ENCODE measurements at regions not wholly inside any gene's neighbourhood (a gene's known extent, or its start where the extent isn't known, plus 50 kb on each side); places are given as distances from the start of the nearest gene placed in this dataset.
"Not testable (repeated sequence)": the region's sequence is repeated elsewhere in the genome, so short reads cannot be mapped to it uniquely, and the experiment has no call there.

DNA sequence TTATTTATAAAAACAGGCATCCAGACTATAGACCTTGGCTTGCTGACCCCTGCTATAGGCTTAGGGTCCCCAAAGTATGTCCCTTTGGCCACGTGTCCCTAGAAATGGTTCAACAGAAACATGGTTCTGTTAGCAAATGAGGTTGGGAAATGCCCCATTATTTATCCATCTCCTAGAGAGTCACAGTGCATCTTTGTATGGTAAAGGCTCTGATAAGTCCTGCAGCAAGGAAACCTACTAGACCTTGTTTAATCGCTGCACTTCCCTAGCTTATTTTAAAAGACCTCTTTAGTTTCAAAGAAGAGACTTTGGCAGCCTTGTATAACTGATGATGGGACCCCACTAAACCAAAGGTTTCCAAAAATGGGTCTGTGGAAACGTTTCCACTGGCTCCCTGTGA is 471.5 kb downstream of the MED13L start:
- DNase-seq: no peak

GRCh38 chr12:115802767-115803166 is 474.7 kb downstream of the MED13L start:
- DNase-seq: no peak

DNA sequence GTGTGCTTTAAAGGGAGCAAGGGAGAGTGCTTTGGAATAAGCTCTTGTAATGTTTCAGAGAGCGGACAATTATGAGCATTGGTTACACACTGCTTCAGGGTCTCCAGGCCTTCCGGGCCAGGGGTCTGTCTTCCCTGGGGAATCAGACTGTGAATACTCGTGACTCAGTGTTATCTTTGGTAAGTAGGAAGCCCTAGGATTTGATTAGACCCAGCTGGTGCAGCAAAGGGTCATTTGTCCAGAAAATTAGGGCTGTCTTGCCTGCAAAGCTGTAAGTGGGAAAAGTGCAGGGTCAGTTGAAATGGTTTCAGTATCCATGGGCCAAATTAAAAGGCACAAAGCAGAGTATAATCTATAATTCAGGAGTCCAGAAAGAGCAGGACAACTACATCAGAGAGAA is 475.6 kb downstream of the MED13L start:
- no peak for DNase-seq

DNA sequence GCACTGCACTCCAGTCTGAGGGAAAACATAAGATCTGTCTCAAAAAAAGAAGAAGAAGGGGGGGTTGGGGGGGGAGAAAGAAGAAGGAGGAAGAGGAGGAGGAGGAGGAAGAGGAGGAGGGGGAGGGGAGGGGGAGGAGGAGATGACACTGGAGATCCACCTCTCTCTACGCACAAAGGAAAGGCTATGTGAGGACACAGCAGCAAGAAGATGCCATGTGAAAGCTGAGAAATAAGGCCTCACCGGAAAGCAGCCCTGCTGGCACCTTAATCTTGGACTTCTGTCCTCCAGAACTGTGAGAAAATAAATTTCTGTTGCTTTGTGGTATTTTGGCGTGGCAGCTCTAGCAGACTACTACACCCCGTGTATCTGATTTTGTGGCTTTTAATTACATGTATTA is 477.9 kb downstream of the MED13L start:
- DNase-seq: no peak

DNA sequence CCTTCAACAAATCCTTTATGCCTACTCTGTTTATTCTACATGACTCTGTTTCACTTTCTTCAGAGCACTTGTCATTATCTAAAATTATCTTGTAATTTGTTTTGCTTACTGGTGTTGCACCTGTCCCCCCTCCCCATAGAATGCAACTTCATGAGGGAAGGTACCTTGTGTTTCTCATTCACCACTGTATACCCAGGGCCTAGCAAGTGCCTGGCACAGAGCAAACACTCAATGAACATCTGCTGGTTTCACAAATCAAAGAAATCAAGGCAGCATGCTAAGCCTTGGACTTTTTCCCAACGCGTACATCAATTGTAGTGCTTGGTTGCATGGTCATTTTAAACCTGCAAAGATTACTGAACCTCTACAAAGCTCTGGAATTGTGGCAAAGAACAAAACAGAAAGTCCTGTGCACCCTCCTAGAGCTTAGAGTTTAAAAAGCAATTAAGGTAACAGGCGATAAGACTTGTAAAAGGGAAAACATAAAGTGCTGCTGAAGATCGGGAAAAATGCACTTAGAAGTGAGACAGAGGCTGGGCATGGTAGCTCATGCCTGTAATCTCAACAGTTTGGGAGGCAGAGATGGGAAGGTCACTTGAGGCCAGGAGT is 479.1 kb downstream of the MED13L start:
- DNase-seq: no peak

GRCh38 chr12:115794659-115795081 is 482.8 kb downstream of the MED13L start:
- DNase-seq: no peak

- no peak for DNase-seq
Observed at GRCh38 chr12:115791331-115791730, 486.2 kb downstream of the MED13L start.

- no peak for DNase-seq
Observed at GRCh38 chr12:115790526-115790925, 487.0 kb downstream of the MED13L start.

- not testable (repeated sequence) for DNase-seq
Observed at GRCh38 chr12:115786490-115786889, 491.0 kb downstream of the MED13L start.

- DNase-seq: no peak
Observed at GRCh38 chr12:115785548-115785947, 491.9 kb downstream of the MED13L start.

DNA sequence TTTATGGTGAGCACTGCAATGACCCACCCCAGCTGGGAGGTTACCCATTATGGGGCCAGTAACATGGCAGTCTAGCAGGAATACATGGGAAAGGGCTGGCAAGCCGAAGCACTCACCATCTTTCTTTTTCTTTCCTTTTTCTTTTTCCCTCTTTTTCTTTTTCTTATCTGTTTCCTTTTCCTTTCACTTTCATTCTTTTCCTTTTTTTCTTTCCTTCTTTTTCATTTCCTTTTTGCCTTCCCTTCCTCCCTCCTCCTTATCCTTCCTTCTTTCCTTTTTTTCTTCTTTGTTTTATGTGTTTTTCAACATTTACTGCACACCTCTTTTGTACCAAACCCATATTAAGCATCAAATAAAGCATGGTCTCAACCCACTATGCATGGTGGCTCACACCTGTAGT is 501.1 kb downstream of the MED13L start:
- DNase-seq: no peak

- no peak for DNase-seq
Observed at GRCh38 chr12:115774148-115774895, 503.2 kb downstream of the MED13L start.

DNA sequence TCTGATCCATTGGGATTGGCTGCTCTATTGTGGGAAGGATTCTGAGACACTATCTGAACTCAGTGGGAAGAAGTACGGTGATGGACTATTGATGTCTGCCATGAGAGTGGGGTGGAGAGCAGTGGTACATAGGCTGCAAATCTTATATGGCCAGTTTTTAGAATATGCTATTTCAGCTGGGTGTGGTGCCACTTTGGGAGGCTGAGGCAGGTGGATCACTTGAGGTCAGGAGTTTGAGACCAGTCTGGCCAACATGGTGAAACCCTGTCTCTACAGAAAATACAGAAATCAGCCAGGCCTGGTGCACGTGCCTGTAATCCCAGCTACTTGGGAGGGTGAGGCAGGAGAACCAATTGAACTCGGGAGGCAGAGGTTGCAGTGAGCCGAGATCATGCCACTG is 505.9 kb downstream of the MED13L start:
- no peak for DNase-seq

- DNase-seq: no peak
Observed at GRCh38 chr12:115771065-115771464, 506.4 kb downstream of the MED13L start.

DNA sequence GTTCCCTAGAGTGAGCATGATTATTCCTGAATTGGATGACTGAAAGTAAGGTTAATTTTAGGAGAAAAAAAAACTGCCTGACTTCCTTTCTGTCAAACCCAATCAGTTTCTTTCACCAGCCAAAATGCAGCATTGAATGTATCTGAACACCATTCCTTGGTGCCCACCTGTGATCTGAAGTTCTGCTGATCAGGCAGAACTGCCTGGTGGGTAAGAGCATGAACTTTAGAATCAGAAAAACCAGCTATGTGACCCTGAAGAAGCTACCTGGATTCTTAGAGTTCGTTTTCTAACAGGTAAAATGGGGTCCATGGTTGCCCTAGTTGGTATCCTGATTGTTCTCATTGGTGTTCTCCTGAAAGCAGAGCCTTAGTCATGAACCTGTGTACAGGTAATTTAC is 506.9 kb downstream of the MED13L start:
- DNase-seq: no peak

DNA sequence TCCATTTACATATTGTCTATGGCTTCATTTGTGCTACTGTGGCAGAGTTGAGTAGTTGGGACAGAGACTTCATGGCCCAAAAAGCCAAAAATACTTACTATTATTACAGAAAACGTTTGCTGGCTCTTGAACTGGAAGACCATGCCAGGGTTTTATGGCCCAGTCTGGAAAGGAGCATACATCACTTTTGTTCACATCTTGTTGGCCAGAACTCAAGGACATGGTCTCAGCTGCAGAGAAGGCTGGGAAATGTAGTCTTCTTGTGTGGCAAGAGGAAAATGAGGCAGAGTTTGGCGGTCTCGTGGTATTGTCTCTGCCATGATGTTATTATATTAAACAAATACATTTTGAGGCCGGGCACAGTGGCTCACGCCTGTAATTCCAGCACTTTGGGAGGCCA is 509.6 kb downstream of the MED13L start:
- no peak for DNase-seq

DNA sequence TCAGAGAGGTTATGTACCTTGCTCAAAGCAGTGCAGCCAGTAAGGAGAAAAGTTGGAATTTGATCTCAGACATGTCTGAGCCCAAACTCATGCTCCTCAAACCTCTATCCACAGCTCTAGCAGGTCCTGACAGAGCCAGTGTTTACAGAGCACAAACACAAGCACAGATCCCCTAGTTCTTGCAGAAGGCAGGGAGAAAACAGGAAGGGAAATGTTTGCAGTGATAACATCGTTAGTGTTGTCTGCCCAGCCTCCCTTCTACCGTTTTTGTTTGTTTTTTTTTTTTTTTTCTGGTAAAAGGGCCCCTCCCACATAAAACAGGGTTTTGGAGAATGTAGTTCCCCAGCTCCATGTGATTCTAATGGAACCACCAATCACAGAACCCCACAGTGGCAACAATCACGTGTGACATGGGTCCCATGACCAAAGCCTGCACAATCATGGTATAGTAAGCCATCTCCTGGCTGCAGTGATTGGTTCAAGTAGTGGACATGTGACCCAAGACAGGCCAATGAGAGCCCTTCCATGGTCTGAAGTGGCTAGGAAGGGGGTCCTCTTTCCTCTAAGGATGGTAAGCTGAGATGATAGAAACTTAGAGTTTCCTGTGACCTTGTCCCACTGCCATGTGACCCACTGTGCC is 513.4 kb downstream of the MED13L start:
- no peak for DNase-seq

GRCh38 chr12:115763376-115763775 is 514.1 kb downstream of the MED13L start:
- no peak for DNase-seq

- DNase-seq: no peak
Observed at GRCh38 chr12:115762936-115763335, 514.6 kb downstream of the MED13L start.

DNA sequence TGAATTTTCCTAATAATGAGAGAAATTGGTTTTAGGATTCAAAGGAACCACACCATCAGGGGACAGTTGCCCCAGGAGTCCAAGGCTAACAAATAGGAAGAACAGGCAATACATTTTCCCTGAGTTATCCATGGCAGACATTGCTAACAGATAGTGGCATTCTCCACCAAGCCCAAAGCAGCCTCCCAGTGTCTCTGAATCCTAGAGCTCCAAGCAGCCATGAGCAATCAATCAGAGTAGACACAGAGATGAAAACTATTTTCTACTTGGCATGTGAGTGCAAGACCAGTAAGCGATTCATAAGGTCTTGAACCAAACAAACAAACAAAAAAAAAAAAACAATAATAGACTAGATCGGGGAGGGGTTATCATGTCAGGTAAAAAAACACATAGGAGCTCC is 515.7 kb downstream of the MED13L start:
- DNase-seq: no peak

DNA sequence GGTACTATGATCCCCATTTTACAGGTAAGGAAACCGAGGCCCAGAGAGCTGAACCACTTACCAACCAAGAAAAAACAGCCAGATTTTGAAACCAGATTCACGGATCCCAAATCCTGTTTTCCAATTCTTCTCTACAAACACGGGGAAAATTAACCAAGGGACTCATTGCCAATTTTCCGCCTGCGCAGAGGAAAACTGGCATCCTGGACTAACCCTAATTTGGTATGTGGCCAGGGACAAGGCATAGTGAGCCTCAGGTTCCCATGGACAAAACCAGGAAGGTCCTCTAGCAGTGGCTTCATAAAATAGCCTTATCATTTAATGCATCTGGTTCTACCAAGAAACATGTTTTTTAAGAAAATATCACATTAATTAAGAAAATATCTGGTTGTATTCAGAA is 517.3 kb downstream of the MED13L start:
- no peak for DNase-seq

DNA sequence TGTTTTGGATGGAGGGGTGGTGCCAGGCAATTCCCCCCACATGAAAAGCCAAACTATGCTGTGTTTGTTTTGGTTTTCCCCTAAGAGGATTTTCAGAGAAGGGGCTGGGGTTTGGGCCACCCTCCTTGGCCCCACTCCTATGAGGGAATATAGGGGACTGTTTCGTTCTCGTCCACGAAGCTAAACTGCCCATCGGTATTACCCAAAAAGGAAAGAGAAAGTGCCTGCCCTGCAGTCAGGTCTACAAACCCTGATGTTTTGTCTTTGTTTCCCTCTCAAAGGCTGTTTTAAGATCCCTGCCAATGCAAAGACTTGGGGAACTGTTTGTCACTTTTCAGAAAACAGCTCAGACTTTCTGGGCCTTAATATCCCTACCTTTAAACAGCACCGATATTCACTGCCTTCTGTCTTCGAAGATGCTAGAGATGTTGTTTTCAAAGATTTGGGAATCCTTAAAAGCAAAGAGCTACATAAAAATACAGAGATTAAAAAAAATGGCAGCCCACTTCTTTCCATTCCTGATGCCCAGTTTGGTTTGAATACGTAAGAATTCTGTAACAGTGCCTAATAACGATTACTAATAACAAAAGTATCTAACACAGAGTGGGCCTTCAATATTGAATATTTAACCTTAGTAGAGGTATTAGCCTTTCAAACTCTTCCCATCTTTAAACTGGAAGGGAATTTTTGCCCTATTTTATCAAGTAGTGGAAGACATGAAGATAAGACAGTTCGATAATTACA is 518.4 kb downstream of the MED13L start:
- no peak for DNase-seq

- DNase-seq: no peak
Observed at GRCh38 chr12:115758183-115758582, 519.3 kb downstream of the MED13L start.

DNA sequence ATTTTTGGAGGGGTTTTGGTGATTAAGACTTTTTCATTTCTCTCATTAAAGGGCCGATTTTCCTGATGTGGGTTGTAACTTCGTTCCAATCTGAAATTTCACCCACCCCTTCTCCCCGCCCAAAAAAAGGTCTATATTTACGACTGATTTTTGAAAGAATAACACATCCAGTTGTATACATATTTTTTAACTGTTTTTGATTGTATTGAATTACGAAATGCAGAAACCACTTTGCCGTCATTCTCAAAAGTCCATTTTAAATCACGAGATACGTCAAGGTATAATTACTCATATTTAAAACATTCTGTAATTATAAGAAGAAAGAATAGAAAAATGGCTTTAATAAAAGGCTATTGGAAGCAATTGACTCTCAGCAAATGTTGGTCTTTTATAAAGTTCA is 520.7 kb downstream of the MED13L start:
- DNase-seq: no peak

All from NCI-H2107 (cell line).